Endothelial cell (in vitro differentiated cells): ENCODE measurements at regions not wholly inside any gene's neighbourhood (a gene's known extent, or its start where the extent isn't known, plus 50 kb on each side); places are given as distances from the start of the nearest gene placed in this dataset.

Experiments
- DNase-seq: peaks from one replicate; pipeline ENCODE4 v3.0.0; 2021; ENCODE audit warnings: low spot score
- H3K27ac Mint-ChIP-seq: one replicate; pipeline ENCODE4 v1.8.0; 2021; ENCODE audit warnings: mixed read lengths, inconsistent platforms; ENCODE audit not compliant: unreplicated experiment
- H3K27me3 Mint-ChIP-seq: one replicate; pipeline ENCODE4 v1.8.0; 2021; ENCODE audit warnings: mild to moderate bottlenecking, moderate library complexity, mixed read lengths, inconsistent platforms; ENCODE audit not compliant: unreplicated experiment
- H3K36me3 Mint-ChIP-seq: one replicate; pipeline ENCODE4 v1.8.0; 2021; ENCODE audit warnings: mild to moderate bottlenecking, low read depth, mixed read lengths, inconsistent platforms; ENCODE audit not compliant: unreplicated experiment
- H3K4me1 Mint-ChIP-seq: one replicate; pipeline ENCODE4 v1.8.0; 2021; ENCODE audit warnings: mild to moderate bottlenecking, mixed read lengths, inconsistent platforms; ENCODE audit not compliant: unreplicated experiment
- H3K4me3 Mint-ChIP-seq: one replicate; pipeline ENCODE4 v1.8.0; 2021; ENCODE audit warnings: mild to moderate bottlenecking, mixed read lengths, inconsistent platforms; ENCODE audit not compliant: unreplicated experiment
- H3K9me3 Mint-ChIP-seq: one replicate; pipeline ENCODE4 v1.8.0; 2021; ENCODE audit warnings: mixed read lengths, inconsistent platforms; ENCODE audit not compliant: unreplicated experiment
- TF ChIP-seq, protein P1 (sequence below): fragments of 200-600 bp; sonication (generic); IDR thresholded peaks from one replicate; pipeline ENCODE4 v1.5.0; 2021; ENCODE audit warnings: antibody characterized with exemption; ENCODE audit not compliant: unreplicated experiment

DNA sequence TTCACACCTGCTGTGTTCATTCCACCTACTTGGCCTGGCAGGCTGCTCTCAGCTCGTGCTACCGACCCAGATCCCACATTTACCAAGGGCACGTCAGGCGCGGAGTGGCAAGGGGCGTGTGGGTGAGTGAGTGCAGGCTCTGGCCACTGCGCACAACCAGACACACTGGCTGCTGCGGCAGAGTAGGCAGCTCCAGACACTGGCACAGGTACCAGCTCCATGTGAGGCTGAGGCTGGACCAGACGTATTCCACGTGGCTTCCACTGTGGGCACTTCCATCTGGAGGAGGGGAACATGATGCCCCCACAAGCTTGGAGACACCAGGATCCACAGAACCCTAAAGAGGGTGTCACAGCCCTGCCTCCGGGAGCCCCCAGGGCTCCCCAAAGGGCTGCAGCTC is 74.6 kb upstream of the ZNF804A start:
- Mint-ChIP-seq H3K27ac (peak overlapping the region; percentile 64), H3K27me3 (peaks cover 2% of the 10 kb centered on the region), H3K9me3 (no peaks in the 10 kb centered on the region), H3K4me3 (peak overlapping the region; percentile 76), H3K36me3 (peaks cover 5% of the 10 kb centered on the region), H3K4me1 (no peaks in the 10 kb centered on the region)
- DNase-seq: no peak
- TF ChIP-seq, protein P1, sequence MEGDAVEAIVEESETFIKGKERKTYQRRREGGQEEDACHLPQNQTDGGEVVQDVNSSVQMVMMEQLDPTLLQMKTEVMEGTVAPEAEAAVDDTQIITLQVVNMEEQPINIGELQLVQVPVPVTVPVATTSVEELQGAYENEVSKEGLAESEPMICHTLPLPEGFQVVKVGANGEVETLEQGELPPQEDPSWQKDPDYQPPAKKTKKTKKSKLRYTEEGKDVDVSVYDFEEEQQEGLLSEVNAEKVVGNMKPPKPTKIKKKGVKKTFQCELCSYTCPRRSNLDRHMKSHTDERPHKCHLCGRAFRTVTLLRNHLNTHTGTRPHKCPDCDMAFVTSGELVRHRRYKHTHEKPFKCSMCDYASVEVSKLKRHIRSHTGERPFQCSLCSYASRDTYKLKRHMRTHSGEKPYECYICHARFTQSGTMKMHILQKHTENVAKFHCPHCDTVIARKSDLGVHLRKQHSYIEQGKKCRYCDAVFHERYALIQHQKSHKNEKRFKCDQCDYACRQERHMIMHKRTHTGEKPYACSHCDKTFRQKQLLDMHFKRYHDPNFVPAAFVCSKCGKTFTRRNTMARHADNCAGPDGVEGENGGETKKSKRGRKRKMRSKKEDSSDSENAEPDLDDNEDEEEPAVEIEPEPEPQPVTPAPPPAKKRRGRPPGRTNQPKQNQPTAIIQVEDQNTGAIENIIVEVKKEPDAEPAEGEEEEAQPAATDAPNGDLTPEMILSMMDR: no peak

DNA sequence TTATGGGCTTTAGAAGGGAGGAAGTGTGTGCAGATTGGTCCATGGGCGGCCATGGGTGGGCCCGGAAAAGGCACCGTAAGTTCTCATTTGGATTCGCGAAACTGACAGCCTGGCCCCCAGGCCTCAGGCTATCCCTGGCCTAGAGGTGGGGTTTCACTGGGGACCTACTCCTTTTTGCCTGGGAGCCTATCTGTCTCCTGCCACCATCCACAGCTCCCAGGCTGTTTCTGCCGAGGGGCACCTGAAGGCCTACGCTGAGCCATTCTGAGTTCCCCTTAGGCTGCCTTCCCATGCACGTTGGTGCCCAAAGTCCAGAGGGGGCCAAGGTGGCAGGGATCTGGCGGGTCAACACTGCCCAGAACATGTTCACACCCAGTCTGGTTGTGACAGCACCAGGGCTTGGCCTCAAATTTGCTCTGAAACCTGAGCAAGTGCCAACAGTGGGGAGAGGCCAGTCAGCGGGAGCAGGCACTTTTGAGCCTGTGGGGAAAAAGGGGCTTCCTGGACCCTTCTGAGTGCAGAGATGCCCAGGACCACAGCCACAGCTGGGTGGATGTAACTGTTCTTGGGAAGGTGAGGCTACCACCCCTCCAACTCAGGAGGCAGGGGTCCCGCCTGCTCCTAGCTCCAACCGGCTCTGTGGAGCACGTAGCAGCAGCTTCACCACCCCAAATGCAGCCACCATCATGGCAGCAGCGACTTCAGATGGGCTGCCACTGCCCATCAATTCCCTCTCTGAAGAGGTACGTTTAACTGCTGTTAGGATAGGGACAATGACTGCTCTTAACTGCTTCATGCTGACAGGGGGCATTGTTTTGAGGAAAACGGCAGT is 73.6 kb upstream of the ZNF804A start:
- DNase-seq: no peak
- Mint-ChIP-seq H3K36me3 (peaks cover 6% of the 10 kb centered on the region), H3K4me3 (no peak overlapping the region), H3K27ac (no peak overlapping the region), H3K4me1 (no peaks in the 10 kb centered on the region), H3K27me3 (peaks cover 2% of the 10 kb centered on the region), H3K9me3 (no peaks in the 10 kb centered on the region)
- TF ChIP-seq, protein P1: no peak

DNA sequence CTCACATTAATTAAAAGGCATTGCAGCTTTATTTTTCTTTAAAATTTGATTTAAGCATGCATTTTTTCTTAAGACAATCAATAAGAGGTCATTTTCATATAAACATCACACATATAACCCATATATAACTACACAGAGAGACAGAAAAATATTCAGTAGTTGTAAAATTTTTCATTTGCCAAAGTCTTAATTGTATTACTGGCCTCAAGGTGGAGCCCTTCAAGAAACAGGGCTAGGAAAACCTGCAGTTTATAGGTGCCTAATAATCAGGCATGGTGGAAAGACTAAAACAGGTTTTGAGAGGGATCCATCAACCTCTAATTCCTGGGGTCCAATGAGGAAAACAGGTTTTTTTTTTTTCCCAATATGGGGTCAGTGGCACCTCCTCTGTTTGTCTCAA is 71.3 kb upstream of the ZNF804A start:
- DNase-seq: no peak
- Mint-ChIP-seq H3K9me3 (no peaks in the 10 kb centered on the region), H3K4me3 (no peak overlapping the region), H3K27ac (no peak overlapping the region), H3K36me3 (peaks cover 6% of the 10 kb centered on the region), H3K4me1 (no peaks in the 10 kb centered on the region), H3K27me3 (no peaks in the 10 kb centered on the region)
- TF ChIP-seq, protein P1: no peak

DNA sequence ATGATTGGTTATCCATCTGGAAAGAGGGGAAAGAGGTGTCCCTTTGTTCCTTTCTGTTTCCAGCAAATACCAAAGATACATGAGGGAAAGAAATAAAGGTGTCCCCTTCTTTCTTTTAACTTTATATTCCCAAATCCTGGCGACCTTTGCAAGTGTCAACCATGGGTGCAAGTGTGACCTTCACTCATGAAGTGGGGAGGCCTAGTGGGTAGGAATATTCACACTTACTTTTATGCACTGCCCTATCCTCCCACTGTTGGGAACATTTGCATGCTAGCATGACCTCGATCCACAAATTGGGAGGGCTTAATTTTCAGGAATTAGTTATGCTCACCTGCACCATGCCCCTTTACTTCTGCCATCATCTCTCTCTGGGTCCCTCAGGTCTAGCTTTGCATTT is 70.2 kb upstream of the ZNF804A start:
- Mint-ChIP-seq H3K27ac (no peak overlapping the region), H3K4me1 (no peaks in the 10 kb centered on the region), H3K36me3 (peaks cover 6% of the 10 kb centered on the region), H3K27me3 (no peaks in the 10 kb centered on the region), H3K4me3 (no peak overlapping the region), H3K9me3 (no peaks in the 10 kb centered on the region)
- no peak for DNase-seq
- TF ChIP-seq, protein P1: no peak

DNA sequence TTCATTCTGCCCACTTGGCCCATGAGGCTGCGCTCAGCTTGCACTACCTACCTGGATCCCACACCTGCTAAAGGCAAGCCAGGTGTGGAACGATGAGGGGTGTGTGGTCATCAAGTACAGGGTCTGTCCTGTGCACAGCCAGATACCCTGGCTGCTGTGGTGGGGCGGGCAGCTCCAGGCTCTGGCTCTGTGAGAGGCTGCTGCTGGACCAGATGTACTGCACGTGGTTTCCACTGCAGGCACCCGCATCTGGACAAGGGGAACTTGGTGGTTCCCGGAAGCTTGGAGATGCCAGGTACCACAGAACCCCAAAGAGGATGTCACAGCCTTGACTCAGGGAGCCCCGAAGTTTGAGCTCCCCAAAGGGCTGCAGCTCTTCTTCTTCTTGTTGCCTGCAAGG is 68.1 kb upstream of the ZNF804A start:
- DNase-seq: no peak

More for the DNA sequence above, 68.1 kb upstream of the ZNF804A start:
- TF ChIP-seq, protein P1: no peak
- Mint-ChIP-seq H3K4me1 (no peaks in the 10 kb centered on the region), H3K27me3 (no peaks in the 10 kb centered on the region), H3K36me3 (peaks cover 6% of the 10 kb centered on the region), H3K4me3 (no peak overlapping the region), H3K9me3 (no peaks in the 10 kb centered on the region), H3K27ac (no peak overlapping the region)
